Subcutaneous abdominal adipose tissue (tissue), 5 donors: ENCODE measurements at regions not wholly inside any gene's neighbourhood (a gene's known extent, or its start where the extent isn't known, plus 50 kb on each side); places are given as distances from the start of the nearest gene placed in this dataset.
"Not testable (repeated sequence)": the region's sequence is repeated elsewhere in the genome, so short reads cannot be mapped to it uniquely, and the experiment has no call there.

ENCODE experiments used
- H3K27ac ChIP-seq: one replicate; pipeline ENCODE4 v1.7.0; 2013; ENCODE audit warnings: low read depth, mild to moderate bottlenecking, inconsistent platforms, low read length, moderate library complexity
- H3K27me3 ChIP-seq, 5 donors: one replicate each; pipeline ENCODE4 v1.7.0; 2013; ENCODE audit warnings: low read length in 5 of 5, inconsistent platforms in 1 of 5; ENCODE audit not compliant: control insufficient read depth in 5 of 5, insufficient read depth in 4 of 5
- H3K36me3 ChIP-seq, 5 donors: one replicate each; pipeline ENCODE4 v1.7.0; 2013; ENCODE audit warnings: low read length in 5 of 5; ENCODE audit not compliant: control insufficient read depth in 5 of 5, insufficient read depth in 5 of 5
- H3K4me1 ChIP-seq, 5 donors: one replicate each; pipeline ENCODE4 v1.7.0; 2013; ENCODE audit warnings: low read length in 5 of 5, mild to moderate bottlenecking in 3 of 5, moderate library complexity in 1 of 5; ENCODE audit not compliant: control insufficient read depth in 5 of 5, insufficient read depth in 5 of 5
- H3K4me3 ChIP-seq, 5 donors: one replicate each; pipeline ENCODE4 v1.7.0; 2013; ENCODE audit warnings: low read length in 5 of 5, low read depth in 1 of 5
- H3K9ac ChIP-seq, 5 donors: one replicate each; pipeline ENCODE4 v1.7.0; 2013; ENCODE audit warnings: low read length in 5 of 5, mild to moderate bottlenecking in 4 of 5, moderate library complexity in 3 of 5
- H3K9me3 ChIP-seq, 5 donors: one replicate each; pipeline ENCODE4 v1.7.0; 2013; ENCODE audit warnings: low read length in 5 of 5; ENCODE audit not compliant: control insufficient read depth in 5 of 5
- donor health status: healthy.
- donor health status: healthy.
- donor health status: healthy.
- donor health status: healthy.
- donor health status: healthy.

- Histone ChIP-seq H3K9ac (no peak overlapping the region), H3K9me3 (no peaks in the 10 kb centered on the region), H3K4me1 (peaks cover 2 to 32% (median 20%) of the 10 kb centered on the region in 5 donors), H3K27me3 (no peaks in the 10 kb centered on the region), H3K36me3 (no peaks in the 10 kb centered on the region), H3K27ac (no peak overlapping the region), H3K4me3 (no peak overlapping the region)
These were observed 168.5 kb downstream of the CYB561 start for GRCh38 chr17:63277629-63278028.

GRCh38 chr17:63278728-63279442, 167.2 kb downstream of the CYB561 start:
- H3K27ac ChIP-seq, result no peak overlapping the region
- no peaks in the 10 kb centered on the region for H3K27me3 ChIP-seq
- peaks cover 0 to 3% (median 0%) of the 10 kb centered on the region in 5 donors for H3K36me3 ChIP-seq
- H3K4me1 ChIP-seq, result peaks cover 0 to 26% (median 16%) of the 10 kb centered on the region in 5 donors
- H3K9ac ChIP-seq, result no peak overlapping the region
- peaks cover 0 to 3% (median 2%) of the 10 kb centered on the region in 5 donors for H3K9me3 ChIP-seq
- no peak overlapping the region for H3K4me3 ChIP-seq

DNA sequence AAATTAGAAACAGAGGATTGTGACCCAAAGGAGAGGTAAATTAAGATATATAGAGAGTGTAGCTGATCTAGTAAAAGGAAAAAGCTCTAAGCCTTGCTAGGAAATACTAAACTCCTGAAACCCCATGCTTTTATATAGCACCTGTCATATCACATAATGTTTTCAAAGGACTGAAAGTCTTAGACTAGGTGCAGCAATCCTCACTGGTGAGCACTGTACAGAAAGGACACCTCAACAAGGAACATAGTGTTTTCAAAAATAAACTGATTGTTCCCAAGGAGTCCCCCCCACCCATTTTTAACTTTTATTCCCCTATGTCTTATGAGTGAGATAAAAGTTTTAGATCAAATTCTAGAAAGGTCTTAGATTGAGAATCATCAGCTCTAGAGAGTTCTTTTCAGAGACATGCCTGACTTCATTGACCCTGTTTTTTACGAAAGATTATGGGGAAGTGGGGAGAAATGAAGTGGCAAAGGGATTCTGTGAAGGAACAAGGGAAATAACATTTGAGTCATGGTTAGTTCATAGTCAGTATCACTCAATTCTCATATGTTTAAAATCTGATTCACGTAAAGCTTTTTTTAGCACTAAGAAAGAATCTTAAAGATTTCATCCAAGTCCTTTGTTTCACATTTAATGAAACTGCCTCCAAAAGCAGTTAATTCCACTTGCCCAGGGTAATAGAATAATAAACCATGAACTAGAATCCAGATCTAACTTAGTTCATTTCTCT, 166.4 kb downstream of the CYB561 start:
- no peak overlapping the region for H3K4me3 ChIP-seq
- no peaks in the 10 kb centered on the region for H3K27me3 ChIP-seq
- peaks cover 0 to 3% (median 0%) of the 10 kb centered on the region in 5 donors for H3K36me3 ChIP-seq
- no peak overlapping the region for H3K27ac ChIP-seq
- H3K9ac ChIP-seq, result no peak overlapping the region
- H3K9me3 ChIP-seq, result peaks cover 0 to 5% (median 3%) of the 10 kb centered on the region in 5 donors
- peaks cover 0 to 19% (median 11%) of the 10 kb centered on the region in 5 donors for H3K4me1 ChIP-seq

GRCh38 chr17:63282455-63282854, 163.7 kb downstream of the CYB561 start:
- Histone ChIP-seq H3K9me3 (peaks cover 6 to 17% (median 12%) of the 10 kb centered on the region in 5 donors), H3K27me3 (no peaks in the 10 kb centered on the region), H3K36me3 (peaks cover 0 to 3% (median 0%) of the 10 kb centered on the region in 5 donors), H3K27ac (no peak overlapping the region), H3K4me1 (no peaks in the 10 kb centered on the region), H3K4me3 (no peak overlapping the region), H3K9ac (no peak overlapping the region)

DNA sequence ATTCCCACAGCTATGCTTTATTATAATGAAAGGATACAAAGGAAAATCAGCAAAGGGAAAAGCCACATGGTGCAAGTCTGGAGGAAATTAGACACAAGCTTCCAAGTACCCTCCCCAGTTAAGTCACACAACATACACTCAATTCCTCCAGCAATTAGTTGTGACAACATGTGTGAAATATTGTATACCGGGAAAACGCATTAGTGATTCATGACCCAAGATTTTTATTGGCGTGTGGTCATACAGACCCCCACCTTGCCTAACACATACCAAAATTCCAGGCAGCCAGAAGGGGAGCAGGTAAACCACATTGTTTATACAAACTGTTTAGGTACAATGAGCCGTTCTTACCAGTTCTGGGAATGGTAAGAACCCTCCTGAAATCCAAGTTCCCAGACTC, 160.6 kb downstream of the CYB561 start:
- peaks cover 6 to 17% (median 12%) of the 10 kb centered on the region in 5 donors for H3K9me3 ChIP-seq
- no peaks in the 10 kb centered on the region for H3K4me1 ChIP-seq
- H3K27ac ChIP-seq, result no peak overlapping the region
- H3K4me3 ChIP-seq, result no peak overlapping the region
- no peaks in the 10 kb centered on the region for H3K27me3 ChIP-seq
- H3K9ac ChIP-seq, result no peak overlapping the region
- H3K36me3 ChIP-seq, result peaks cover 0 to 3% (median 0%) of the 10 kb centered on the region in 5 donors

- Histone ChIP-seq H3K27ac (no peak overlapping the region), H3K4me1 (no peaks in the 10 kb centered on the region), H3K27me3 (no peaks in the 10 kb centered on the region), H3K36me3 (peaks cover 0 to 3% (median 0%) of the 10 kb centered on the region in 5 donors), H3K9ac (no peak overlapping the region), H3K9me3 (peaks cover 6 to 17% (median 12%) of the 10 kb centered on the region in 5 donors), H3K4me3 (peak overlapping the region in 1 of 5 donors; percentile 18)
These were observed 159.9 kb downstream of the CYB561 start for GRCh38 chr17:63286254-63286653.

- not testable (repeated sequence) for H3K27ac ChIP-seq, H3K4me1 ChIP-seq, H3K27me3 ChIP-seq, H3K9ac ChIP-seq, H3K4me3 ChIP-seq, H3K36me3 ChIP-seq
- H3K9me3 ChIP-seq, result peaks cover 6 to 17% (median 12%) of the 10 kb centered on the region in 5 donors
These were observed 159.1 kb downstream of the CYB561 start for GRCh38 chr17:63287006-63287405.

GRCh38 chr17:63289931-63290330, 156.2 kb downstream of the CYB561 start:
- H3K36me3 ChIP-seq, result no peaks in the 10 kb centered on the region
- peaks cover 0 to 2% (median 0%) of the 10 kb centered on the region in 5 donors for H3K4me1 ChIP-seq
- no peaks in the 10 kb centered on the region for H3K27me3 ChIP-seq
- H3K27ac ChIP-seq, result no peak overlapping the region
- peaks cover 3 to 14% (median 8%) of the 10 kb centered on the region in 5 donors for H3K9me3 ChIP-seq
- no peak overlapping the region for H3K9ac ChIP-seq
- no peak overlapping the region for H3K4me3 ChIP-seq

DNA sequence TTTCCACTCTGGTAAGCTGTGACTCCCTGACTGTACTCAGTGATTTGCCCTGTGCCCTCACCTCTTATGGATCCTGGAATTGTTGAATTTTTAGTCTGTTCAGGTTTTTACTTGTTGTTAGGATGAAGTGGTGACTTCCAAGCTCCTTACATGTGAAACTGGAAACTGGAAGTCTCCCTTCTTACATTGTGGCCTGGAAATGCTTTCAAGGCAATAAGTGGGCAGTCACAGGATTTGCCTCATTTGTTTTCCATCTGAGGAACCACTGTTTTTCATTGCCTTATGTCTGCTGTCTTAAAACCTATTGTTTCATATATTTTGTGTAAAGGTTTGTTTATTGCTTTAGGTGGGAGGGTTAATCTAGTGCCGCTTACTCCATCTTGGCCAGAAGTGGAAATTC, 155.8 kb downstream of the CYB561 start:
- Histone ChIP-seq H3K4me1 (peaks cover 0 to 2% (median 0%) of the 10 kb centered on the region in 5 donors), H3K27ac (no peak overlapping the region), H3K4me3 (no peak overlapping the region), H3K9me3 (peaks cover under 1 to 12% (median 8%) of the 10 kb centered on the region in 5 donors), H3K27me3 (no peaks in the 10 kb centered on the region), H3K9ac (no peak overlapping the region), H3K36me3 (no peaks in the 10 kb centered on the region)

DNA sequence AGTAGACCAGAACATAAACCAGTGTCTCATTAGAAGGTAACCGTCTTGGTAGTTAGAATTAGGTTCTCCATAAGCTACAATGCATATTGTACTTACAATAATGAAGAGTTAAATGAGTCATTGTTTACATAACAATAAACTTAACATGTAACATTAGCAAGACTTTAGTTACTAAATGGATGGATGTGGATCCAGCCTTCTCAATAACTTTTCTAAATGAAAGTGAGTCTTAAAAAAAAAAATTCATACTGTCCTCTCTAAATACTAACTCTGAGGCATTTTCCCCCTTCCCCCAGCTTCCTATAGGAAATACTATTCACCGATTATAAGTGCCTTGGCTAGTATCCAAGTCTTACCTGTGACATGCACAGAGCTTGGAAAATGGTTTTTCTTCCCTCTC, 155.3 kb downstream of the CYB561 start:
- Histone ChIP-seq H3K36me3 (no peaks in the 10 kb centered on the region), H3K27me3 (no peaks in the 10 kb centered on the region), H3K4me3 (no peak overlapping the region), H3K4me1 (peaks cover 0 to 2% (median 0%) of the 10 kb centered on the region in 5 donors), H3K9ac (no peak overlapping the region), H3K27ac (no peak overlapping the region), H3K9me3 (peaks cover under 1 to 9% (median 6%) of the 10 kb centered on the region in 5 donors)
